A549 (cell line): ENCODE measurements at regions not wholly inside any gene's neighbourhood (a gene's known extent, or its start where the extent isn't known, plus 50 kb on each side); places are given as distances from the start of the nearest gene placed in this dataset.

Experiments used
- ATAC-seq, 2 experiments: fragments of 200-7000 bp in 1 of 2; fragments of >200 bp in 1 of 2; cut with Nextera tagmentation in 1 of 2; cut with Tn5 transposase in 1 of 2; 3 replicates each; pipeline versions ENCODE4 v1.8.0 to v1.9.1; 2018 to 2020; ENCODE audit warnings: mild to moderate bottlenecking in 1 of 2, moderate library complexity in 1 of 2
- CTCF ChIA-PET: fragments of 300-600 bp; sonication (Branson Sonifier 250); formaldehyde crosslinking; extraction: SDS; loops from one replicate; lab custom pipeline; 2021; ENCODE audit warnings: antibody characterized with exemption, inconsistent platforms; lab: Yijun Ruan, JAX
- POLR2A ChIA-PET: fragments of 350-600 bp; formaldehyde crosslinking; extraction: SDS; loops from one replicate; lab custom pipeline; 2021; ENCODE audit warnings: antibody characterized with exemption, inconsistent platforms; lab: Yijun Ruan, JAX
- DNase-seq, 2 experiments: peaks; one replicate each; pipeline versions ENCODE4 v3.0.0 to v3.0.0-alpha.2; 2011 to 2016; ENCODE audit warnings: low read depth in 1 of 2, low spot score in 1 of 2
- FAIRE-seq: peaks from 2 replicates; lab custom pipeline; 2011; peaks lifted over from hg19 to GRCh38; lab: Jason Lieb, UNC
- H3K27ac ChIP-seq, 2 experiments: fragments of >200 bp; sonication (Bioruptor Twin); formaldehyde crosslinking; 3 replicates each; pipeline ENCODE4 v1.5.1; 2016 to 2017
- H3K4me1 ChIP-seq: fragments of >200 bp; sonication (Bioruptor Twin); formaldehyde crosslinking; 3 replicates; pipeline ENCODE4 v1.6.1; 2016
- H3K4me2 ChIP-seq: fragments of >200 bp; sonication (Bioruptor Twin); formaldehyde crosslinking; 3 replicates; pipeline ENCODE4 v1.6.1; 2016
- H3K4me3 ChIP-seq: fragments of >200 bp; sonication (Bioruptor Twin); formaldehyde crosslinking; 3 replicates; pipeline ENCODE4 v1.5.1; 2016
- H3K9me3 ChIP-seq: fragments of >200 bp; sonication (Bioruptor Twin); formaldehyde crosslinking; 3 replicates; pipeline ENCODE4 v1.6.1; 2016
- BHLHE40 ChIP-seq: IDR thresholded peaks from 2 replicates; pipeline ENCODE4 v1.6.1; 2012; ENCODE audit warnings: low read depth, low read length, inconsistent platforms
- CBX2 ChIP-seq: fragments of 200-600 bp; sonication (generic); IDR thresholded peaks from 2 replicates; pipeline ENCODE4 v1.6.1; 2016; ENCODE audit warnings: low read depth, mild to moderate bottlenecking, borderline replicate concordance
- CEBPB ChIP-seq, 2 experiments: fragments of >200 bp in 1 of 2; sonication (Bioruptor Twin) in 1 of 2; formaldehyde crosslinking in 1 of 2; IDR thresholded peaks; 2 replicates each; pipeline ENCODE4 v1.6.1; 2012 to 2016
- CHD4 ChIP-seq: fragments of 200-600 bp; sonication (generic); IDR thresholded peaks from 2 replicates; pipeline ENCODE4 v1.6.1; 2016; ENCODE audit warnings: antibody characterized with exemption, mild to moderate bottlenecking, borderline replicate concordance
- EHF ChIP-seq: fragments of 250-450 bp; sonication (Bioruptor Pico); IDR thresholded peaks from 2 replicates; pipeline ENCODE4 v1.5.0; 2020; ENCODE audit warnings: mild to moderate bottlenecking
- EHMT2 ChIP-seq: fragments of 200-600 bp; sonication (generic); IDR thresholded peaks from 2 replicates; pipeline ENCODE4 v1.6.1; 2016; ENCODE audit warnings: antibody characterized with exemption, low read depth, mild to moderate bottlenecking, moderate library complexity
- ESRRA ChIP-seq: fragments of 150-350 bp; IDR thresholded peaks from 2 replicates; pipeline ENCODE4 v1.6.1; 2014; ENCODE audit warnings: mild to moderate bottlenecking, low read length, borderline replicate concordance
- FOSL2 ChIP-seq, 2 experiments: fragments of 450-650 bp in 1 of 2; fragments of >200 bp in 1 of 2; sonication (Bioruptor Twin) in 1 of 2; formaldehyde crosslinking; IDR thresholded peaks; 2 replicates each; pipeline versions ENCODE4 v1.5.0 to v1.6.1; 2016 to 2020; ENCODE audit warnings: mild to moderate bottlenecking in 1 of 2, moderate library complexity in 1 of 2
- FOXS1 ChIP-seq: fragments of 250-450 bp; sonication (Bioruptor Pico); IDR thresholded peaks from 2 replicates; pipeline ENCODE4 v1.5.0; 2020; ENCODE audit warnings: mild to moderate bottlenecking, moderate library complexity
- GATA3 ChIP-seq: IDR thresholded peaks from 2 replicates; pipeline ENCODE4 v1.6.1; 2012; ENCODE audit warnings: borderline replicate concordance
- HDAC2 ChIP-seq: fragments of 200-600 bp; sonication (generic); IDR thresholded peaks from 2 replicates; pipeline ENCODE4 v1.6.1; 2016
- HOXB5 ChIP-seq: fragments of 250-450 bp; sonication (Bioruptor Pico); IDR thresholded peaks from 2 replicates; pipeline ENCODE4 v1.5.0; 2020; ENCODE audit warnings: mild to moderate bottlenecking, moderate library complexity
- JUN ChIP-seq, 2 experiments: fragments of >200 bp; sonication (Bioruptor Twin); formaldehyde crosslinking; IDR thresholded peaks; 2 replicates in 1 of 2; 3 replicates in 1 of 2; pipeline ENCODE4 v1.6.1; 2016 to 2017
- KDM5A ChIP-seq: fragments of 200-600 bp; sonication (generic); IDR thresholded peaks from 2 replicates; pipeline ENCODE4 v1.6.1; 2016; ENCODE audit warnings: antibody characterized with exemption, mild to moderate bottlenecking
- MAFK ChIP-seq: fragments of 450-650 bp; IDR thresholded peaks from 2 replicates; pipeline ENCODE4 v1.6.1; 2014; ENCODE audit not compliant: partially characterized antibody
- NFE2L2 ChIP-seq: fragments of 150-350 bp; conservative IDR thresholded peaks from 2 replicates; pipeline ENCODE4 v1.6.1; 2014; ENCODE audit warnings: low read length
- RARB ChIP-seq: fragments of 250-450 bp; sonication (Bioruptor Pico); IDR thresholded peaks from 2 replicates; pipeline ENCODE4 v1.8.0; 2021; ENCODE audit warnings: mild to moderate bottlenecking, moderate library complexity
- RCOR1 ChIP-seq: fragments of 150-350 bp; IDR thresholded peaks from 2 replicates; pipeline ENCODE4 v1.6.1; 2014; ENCODE audit warnings: antibody characterized with exemption, low read length, low read depth
- RFX5 ChIP-seq: fragments of 450-650 bp; IDR thresholded peaks from 2 replicates; pipeline ENCODE4 v1.7.1; 2014; ENCODE audit warnings: antibody characterized with exemption, mild to moderate bottlenecking, moderate library complexity
- RNF2 ChIP-seq: fragments of 200-600 bp; sonication (generic); IDR thresholded peaks from 2 replicates; pipeline ENCODE4 v1.6.1; 2016; ENCODE audit warnings: low read depth, mild to moderate bottlenecking, antibody characterized with exemption, moderate library complexity, borderline replicate concordance
- SREBF2 ChIP-seq: fragments of 450-650 bp; IDR thresholded peaks from 2 replicates; pipeline ENCODE4 v1.6.1; 2014; ENCODE audit warnings: mild to moderate bottlenecking, moderate library complexity
- TFCP2L1 ChIP-seq: fragments of 250-450 bp; sonication (Bioruptor Pico); IDR thresholded peaks from 2 replicates; pipeline ENCODE4 v1.5.0; 2021; ENCODE audit warnings: mild to moderate bottlenecking
- ZC3H11A ChIP-seq: fragments of 450-650 bp; IDR thresholded peaks from 2 replicates; pipeline ENCODE4 v1.6.1; 2014; ENCODE audit warnings: antibody characterized with exemption, mild to moderate bottlenecking
- WGBS: methylation state at CpG from one replicate; pipeline ENCODE4 v1.1.6; 2017; ENCODE audit errors: missing lambda C conversion rate; 5-methylcytosine and 5-hydroxymethylcytosine counted together
- TF ChIP-seq, protein P1 (sequence below): IDR thresholded peaks from 2 replicates; pipeline ENCODE4 v1.6.1; 2012
- TF ChIP-seq, protein P2 (sequence below): fragments of >200 bp; sonication (Bioruptor Twin); formaldehyde crosslinking; IDR thresholded peaks from 3 replicates; pipeline ENCODE4 v1.6.1; 2016
- TF ChIP-seq, protein P3 (sequence below): fragments of 250-450 bp; sonication (Bioruptor Pico); IDR thresholded peaks from 2 replicates; pipeline ENCODE4 v1.5.0; 2021; ENCODE audit warnings: mild to moderate bottlenecking, moderate library complexity, borderline replicate concordance

DNA sequence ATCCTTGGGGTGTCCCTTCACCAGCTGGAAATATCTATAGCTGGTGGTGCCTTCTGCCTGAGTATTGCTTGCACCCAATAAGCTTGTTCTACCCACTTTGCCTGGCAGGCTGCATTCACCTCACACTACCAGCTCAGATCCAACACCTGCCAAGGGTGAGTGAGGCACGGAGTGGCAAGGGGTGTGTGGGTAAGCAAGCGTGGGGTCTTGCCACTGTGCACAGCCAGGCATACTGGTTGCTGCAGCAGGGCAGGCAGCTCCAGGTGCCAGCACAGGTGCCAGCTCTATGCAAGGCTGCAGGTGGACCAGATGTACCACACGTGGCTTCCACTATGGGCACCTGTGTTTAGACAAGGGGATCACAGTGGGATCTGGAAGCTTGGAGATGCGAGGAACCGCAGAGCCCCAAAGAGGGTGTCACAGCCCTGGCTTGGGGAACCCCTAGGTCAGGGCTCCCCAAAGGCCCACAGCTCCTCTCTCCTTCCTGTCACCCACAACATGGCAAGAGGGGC, 167.7 kb upstream of the MRPS30 start:
- FAIRE-seq = no peak
- CTCF ChIA-PET = interaction anchor here (0.6 to 1.4 kb wide), 2 partner anchors 9 to 19 kb away, joined by 3 to 5 read pairs; no protein-coding TSS in a partner anchor

DNA sequence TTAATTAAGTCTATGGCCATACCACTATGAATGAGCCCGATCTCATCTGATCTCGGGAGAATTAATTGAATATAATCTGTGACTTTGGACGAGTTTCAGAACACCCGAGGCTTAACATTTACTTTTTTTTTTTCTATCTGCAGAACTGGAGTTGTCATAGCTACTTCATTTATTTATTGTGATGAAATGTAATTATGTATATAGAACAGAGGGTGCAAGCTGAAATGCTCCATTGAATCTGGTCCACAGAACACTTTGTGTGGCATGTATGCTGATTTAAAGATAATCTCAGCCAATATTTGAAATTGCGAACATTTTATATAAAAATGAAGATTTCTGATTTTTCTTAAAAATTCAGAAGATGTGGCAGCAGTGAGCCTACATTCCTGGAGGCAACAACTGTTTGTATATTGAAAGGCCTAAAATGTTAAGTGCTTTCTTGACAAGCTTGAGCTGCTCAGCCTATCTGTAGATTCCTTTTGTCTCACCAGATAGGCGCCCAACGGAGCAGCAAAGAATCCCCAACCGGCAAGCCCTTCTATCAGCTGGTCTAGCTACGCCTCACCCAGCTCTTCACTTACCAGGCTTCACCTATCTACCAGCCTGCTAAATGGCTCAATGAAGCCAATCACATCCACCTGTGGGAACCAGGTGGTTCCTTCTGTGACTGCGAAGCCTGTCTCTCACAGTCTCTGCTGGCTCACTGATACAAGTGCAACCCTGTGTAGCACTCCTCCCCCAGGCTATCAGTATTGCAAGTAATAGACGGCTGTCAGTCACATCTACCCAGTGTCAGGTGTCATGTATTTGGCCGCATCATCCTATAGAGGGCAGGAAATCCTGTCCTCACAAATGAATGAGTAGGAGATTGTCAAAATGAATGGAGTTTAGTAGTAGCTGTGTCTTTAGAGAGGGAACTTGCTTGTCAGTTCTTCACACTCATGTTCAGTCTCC, 170.6 kb upstream of the MRPS30 start:
- DNase-seq = peak in 1 of 2 experiments; percentile 1
- Histone ChIP-seq H3K4me1 (no peaks in the 10 kb centered on the region), H3K4me3 (no peak overlapping the region), H3K4me2 (no peak overlapping the region), H3K27ac (no peak overlapping the region), H3K9me3 (no peaks in the 10 kb centered on the region)
- CTCF ChIA-PET = no interaction called here
- no peak for ATAC-seq
- TF ChIP-seq HOXB5 (CRISPR knock-in tag) (no peak), RNF2 (no peak), RFX5 (no peak), EHMT2 (no peak), RARB (CRISPR knock-in tag) (no peak)
- POLR2A ChIA-PET = no interaction called here
- WGBS = 12% methylated on average over 12 of the region's 12 CpGs
- no peak for FAIRE-seq

More for the DNA sequence above, 167.7 kb upstream of the MRPS30 start:
- Histone ChIP-seq H3K9me3 (no peaks in the 10 kb centered on the region), H3K4me3 (no peak overlapping the region), H3K4me2 (no peak overlapping the region), H3K4me1 (no peaks in the 10 kb centered on the region), H3K27ac (no peak overlapping the region)
- WGBS = 16% methylated on average over 2 of the region's 5 CpGs
- DNase-seq = no peak
- TF ChIP-seq, protein P1, sequence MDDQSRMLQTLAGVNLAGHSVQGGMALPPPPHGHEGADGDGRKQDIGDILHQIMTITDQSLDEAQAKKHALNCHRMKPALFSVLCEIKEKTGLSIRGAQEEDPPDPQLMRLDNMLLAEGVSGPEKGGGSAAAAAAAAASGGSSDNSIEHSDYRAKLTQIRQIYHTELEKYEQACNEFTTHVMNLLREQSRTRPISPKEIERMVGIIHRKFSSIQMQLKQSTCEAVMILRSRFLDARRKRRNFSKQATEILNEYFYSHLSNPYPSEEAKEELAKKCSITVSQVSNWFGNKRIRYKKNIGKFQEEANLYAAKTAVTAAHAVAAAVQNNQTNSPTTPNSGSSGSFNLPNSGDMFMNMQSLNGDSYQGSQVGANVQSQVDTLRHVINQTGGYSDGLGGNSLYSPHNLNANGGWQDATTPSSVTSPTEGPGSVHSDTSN = no peak
- TF ChIP-seq EHF (CRISPR knock-in tag) (no peak), RNF2 (no peak), ESRRA (no peak), RCOR1 (no peak), HDAC2 (no peak), ZC3H11A (no peak), TFCP2L1 (CRISPR knock-in tag) (no peak), KDM5A (no peak), CBX2 (no peak), MAFK (no peak), CHD4 (no peak), BHLHE40 (no peak)
- TF ChIP-seq, protein P2, sequence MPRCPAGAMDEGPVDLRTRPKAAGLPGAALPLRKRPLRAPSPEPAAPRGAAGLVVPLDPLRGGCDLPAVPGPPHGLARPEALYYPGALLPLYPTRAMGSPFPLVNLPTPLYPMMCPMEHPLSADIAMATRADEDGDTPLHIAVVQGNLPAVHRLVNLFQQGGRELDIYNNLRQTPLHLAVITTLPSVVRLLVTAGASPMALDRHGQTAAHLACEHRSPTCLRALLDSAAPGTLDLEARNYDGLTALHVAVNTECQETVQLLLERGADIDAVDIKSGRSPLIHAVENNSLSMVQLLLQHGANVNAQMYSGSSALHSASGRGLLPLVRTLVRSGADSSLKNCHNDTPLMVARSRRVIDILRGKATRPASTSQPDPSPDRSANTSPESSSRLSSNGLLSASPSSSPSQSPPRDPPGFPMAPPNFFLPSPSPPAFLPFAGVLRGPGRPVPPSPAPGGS = no peak
- TF ChIP-seq, protein P3, sequence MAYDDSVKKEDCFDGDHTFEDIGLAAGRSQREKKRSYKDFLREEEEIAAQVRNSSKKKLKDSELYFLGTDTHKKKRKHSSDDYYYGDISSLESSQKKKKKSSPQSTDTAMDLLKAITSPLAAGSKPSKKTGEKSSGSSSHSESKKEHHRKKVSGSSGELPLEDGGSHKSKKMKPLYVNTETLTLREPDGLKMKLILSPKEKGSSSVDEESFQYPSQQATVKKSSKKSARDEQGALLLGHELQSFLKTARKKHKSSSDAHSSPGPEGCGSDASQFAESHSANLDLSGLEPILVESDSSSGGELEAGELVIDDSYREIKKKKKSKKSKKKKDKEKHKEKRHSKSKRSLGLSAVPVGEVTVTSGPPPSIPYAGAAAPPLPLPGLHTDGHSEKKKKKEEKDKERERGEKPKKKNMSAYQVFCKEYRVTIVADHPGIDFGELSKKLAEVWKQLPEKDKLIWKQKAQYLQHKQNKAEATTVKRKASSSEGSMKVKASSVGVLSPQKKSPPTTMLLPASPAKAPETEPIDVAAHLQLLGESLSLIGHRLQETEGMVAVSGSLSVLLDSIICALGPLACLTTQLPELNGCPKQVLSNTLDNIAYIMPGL = no peak
- no peak for ATAC-seq
- POLR2A ChIA-PET = no interaction called here

DNA sequence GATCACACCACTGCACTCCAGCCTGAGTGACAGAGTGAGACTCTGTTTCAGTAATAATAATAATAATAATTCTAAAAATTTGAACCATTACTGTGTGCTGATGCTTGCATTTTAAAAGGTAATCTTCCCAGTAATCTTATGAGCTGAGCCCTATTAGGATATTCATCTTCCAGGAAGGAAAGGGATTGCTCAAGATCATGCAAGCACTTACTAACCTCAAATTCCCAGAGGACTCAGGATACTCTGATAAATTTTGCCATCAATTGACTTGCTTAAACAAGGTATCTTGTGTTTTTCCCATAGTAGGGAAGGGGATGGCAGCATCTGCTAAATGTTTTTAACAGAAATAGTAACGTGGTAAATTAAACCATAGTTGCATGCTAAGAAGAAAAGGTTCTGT, 176.4 kb upstream of the MRPS30 start:
- Histone ChIP-seq H3K4me3 (no peak overlapping the region), H3K4me1 (no peaks in the 10 kb centered on the region), H3K27ac (no peak overlapping the region), H3K4me2 (no peak overlapping the region), H3K9me3 (no peaks in the 10 kb centered on the region)
- WGBS = 0% methylated on average over 1 of the region's 1 CpG
- CTCF ChIA-PET = no interaction called here
- ATAC-seq (no peak), FAIRE-seq (no peak), DNase-seq (no peak)
- POLR2A ChIA-PET = no interaction called here
- no peak for TF ChIP-seq RNF2
- TF ChIP-seq CEBPB (IDR thresholded peaks at IDR 0.05) = no peak
- TF ChIP-seq CHD4 = no peak
- no peak for TF ChIP-seq FOSL2 (IDR thresholded peaks at IDR 0.05)
- TF ChIP-seq FOSL2 (CRISPR knock-in tag; IDR thresholded peaks at IDR 0.05) = no peak
- no peak for TF ChIP-seq NFE2L2
- TF ChIP-seq EHMT2 = no peak
- no peak for TF ChIP-seq JUN (IDR thresholded peaks at IDR 0.05)
- TF ChIP-seq GATA3 = no peak
- TF ChIP-seq FOXS1 (CRISPR knock-in tag) = no peak
- TF ChIP-seq SREBF2 = no peak
- TF ChIP-seq EHF (CRISPR knock-in tag) = no peak
